Muscle of arm (tissue), 1 donor: ENCODE measurements at regions not wholly inside any gene's neighbourhood (a gene's known extent, or its start where the extent isn't known, plus 50 kb on each side); places are given as distances from the start of the nearest gene placed in this dataset.
"Not testable (repeated sequence)": the region's sequence is repeated elsewhere in the genome, so short reads cannot be mapped to it uniquely, and the experiment has no call there.

Experiments
- DNase-seq: peaks from one replicate; pipeline ENCODE4 v3.0.0-alpha.2; 2013

GRCh38 chr10:129207297-129207696, 259.7 kb upstream of the MGMT start:
- DNase-seq, result peak; percentile 58

- no peak for DNase-seq
These were observed 256.2 kb upstream of the MGMT start for GRCh38 chr10:129210876-129211275.

- DNase-seq, result no peak
These were observed 253.8 kb upstream of the MGMT start for GRCh38 chr10:129213256-129213655.

- DNase-seq, result not testable (repeated sequence)
These were observed 253.0 kb upstream of the MGMT start for GRCh38 chr10:129213996-129214395.

- no peak for DNase-seq
These were observed 247.7 kb upstream of the MGMT start for GRCh38 chr10:129219364-129219763.

- DNase-seq, result no peak
These were observed 244.6 kb upstream of the MGMT start for GRCh38 chr10:129222436-129222835.

GRCh38 chr10:129223363-129223762, 243.7 kb upstream of the MGMT start:
- no peak for DNase-seq

GRCh38 chr10:129224065-129224464, 243.0 kb upstream of the MGMT start:
- DNase-seq, result no peak

- DNase-seq, result no peak
These were observed 235.2 kb upstream of the MGMT start for GRCh38 chr10:129231821-129232220.

- no peak for DNase-seq
These were observed 233.5 kb upstream of the MGMT start for GRCh38 chr10:129233351-129234148.

- DNase-seq, result no peak
These were observed 230.8 kb upstream of the MGMT start for GRCh38 chr10:129236274-129236691.

- DNase-seq, result no peak
These were observed 225.6 kb upstream of the MGMT start for GRCh38 chr10:129241461-129241860.

- no peak for DNase-seq
These were observed 222.7 kb upstream of the MGMT start for GRCh38 chr10:129244298-129244697.

GRCh38 chr10:129244757-129245156, 222.3 kb upstream of the MGMT start:
- DNase-seq, result no peak

- DNase-seq, result no peak
These were observed 213.7 kb upstream of the MGMT start for GRCh38 chr10:129253161-129253864.

- no peak for DNase-seq
These were observed 213.2 kb upstream of the MGMT start for GRCh38 chr10:129253865-129254179.

- peak; percentile 89 for DNase-seq
These were observed 208.6 kb upstream of the MGMT start for GRCh38 chr10:129258283-129258923.

GRCh38 chr10:129259128-129259815, 207.8 kb upstream of the MGMT start:
- no peak for DNase-seq

- no peak for DNase-seq
These were observed 194.9 kb upstream of the MGMT start for GRCh38 chr10:129272176-129272575.

- DNase-seq, result peak; percentile 84
These were observed 194.0 kb upstream of the MGMT start for GRCh38 chr10:129272866-129273650.

GRCh38 chr10:129273860-129274259, 193.2 kb upstream of the MGMT start:
- DNase-seq, result no peak
